Nephron (organoid): ENCODE measurements at regions not wholly inside any gene's neighbourhood (a gene's known extent, or its start where the extent isn't known, plus 50 kb on each side); places are given as distances from the start of the nearest gene placed in this dataset.

ENCODE experiments used
- H3K27ac Mint-ChIP-seq, 3 experiments: 2 replicates each; pipeline ENCODE4 v1.8.0; 2020; ENCODE audit warnings: mixed read lengths in 3 of 3, mild to moderate bottlenecking in 2 of 3, moderate library complexity in 1 of 3
- H3K27me3 Mint-ChIP-seq: 2 replicates; pipeline ENCODE4 v1.8.0; 2021; ENCODE audit warnings: low read depth, mild to moderate bottlenecking, moderate library complexity, mixed read lengths
- H3K36me3 Mint-ChIP-seq: 2 replicates; pipeline ENCODE4 v1.8.0; 2020; ENCODE audit warnings: low read depth, mixed read lengths
- H3K4me1 Mint-ChIP-seq: 2 replicates; pipeline ENCODE4 v1.8.0; 2020; ENCODE audit warnings: mixed read lengths
- H3K4me3 Mint-ChIP-seq, 3 experiments: 2 replicates each; pipeline ENCODE4 v1.8.0; 2020; ENCODE audit warnings: mild to moderate bottlenecking in 3 of 3, mixed read lengths in 3 of 3, moderate library complexity in 2 of 3
- H3K9me3 Mint-ChIP-seq: 2 replicates; pipeline ENCODE4 v1.8.0; 2020; ENCODE audit warnings: mixed read lengths
- CTCF ChIP-seq, 3 experiments: fragments of 200-600 bp; sonication (generic); IDR thresholded peaks; one replicate each; pipeline ENCODE4 v1.5.0; 2021; ENCODE audit warnings: antibody characterized with exemption in 3 of 3; ENCODE audit not compliant: unreplicated experiment in 3 of 3

DNA sequence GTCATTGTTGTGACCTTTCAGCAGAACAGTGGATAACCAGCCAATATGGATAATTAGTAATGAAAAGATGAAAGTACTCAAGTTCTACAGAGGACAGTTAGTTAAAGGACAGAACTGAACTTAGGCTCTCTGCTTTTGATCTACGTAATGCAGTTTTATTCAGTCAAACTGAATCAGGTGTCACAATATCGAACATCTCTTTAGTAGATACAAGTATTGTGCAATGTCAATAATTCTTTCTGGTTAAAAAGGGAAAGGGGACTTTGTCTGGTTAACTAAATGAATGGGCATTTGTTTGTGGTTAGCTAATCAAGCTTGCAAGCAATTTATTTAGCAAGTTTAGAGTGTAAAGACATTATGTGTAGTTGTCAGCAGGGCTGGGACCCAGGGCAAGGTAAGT is 562.2 kb upstream of the PTBP2 start:
- Mint-ChIP-seq H3K4me1 (no peaks in the 10 kb centered on the region), H3K4me3 (no peak overlapping the region), H3K36me3 (no peaks in the 10 kb centered on the region), H3K9me3 (peaks cover 14% of the 10 kb centered on the region), H3K27me3 (no peaks in the 10 kb centered on the region), H3K27ac (no peak overlapping the region)
- TF ChIP-seq CTCF (IDR thresholded peaks at IDR 0.05; ENCODE audit: unreplicated experiment in 3 of 3): no peak

DNA sequence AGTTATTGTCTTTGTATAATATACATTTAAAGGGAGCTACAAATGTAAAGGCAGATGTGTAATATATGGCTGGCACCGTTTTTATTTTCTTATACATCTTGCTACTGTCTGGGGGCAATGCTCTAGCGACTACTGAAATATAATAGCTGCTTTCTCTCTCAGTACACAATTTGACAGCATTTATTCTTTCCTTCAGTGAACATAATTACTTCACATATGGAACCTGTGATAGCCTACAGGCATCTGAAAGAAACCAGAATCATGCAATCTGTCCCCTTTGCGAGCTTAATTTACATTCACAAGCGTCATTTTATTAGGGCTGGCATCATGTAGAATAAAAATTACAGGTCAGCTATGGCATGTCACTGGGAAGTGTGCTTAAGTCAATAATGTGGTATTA is 557.5 kb upstream of the PTBP2 start:
- no peaks in the 10 kb centered on the region for H3K36me3 Mint-ChIP-seq
- no peak overlapping the region for H3K27ac Mint-ChIP-seq
- H3K4me1 Mint-ChIP-seq: no peaks in the 10 kb centered on the region
- no peaks in the 10 kb centered on the region for H3K27me3 Mint-ChIP-seq
- H3K4me3 Mint-ChIP-seq: no peak overlapping the region
- H3K9me3 Mint-ChIP-seq: peaks cover 9% of the 10 kb centered on the region
- TF ChIP-seq CTCF (IDR thresholded peaks at IDR 0.05; ENCODE audit: unreplicated experiment in 3 of 3): no peak

DNA sequence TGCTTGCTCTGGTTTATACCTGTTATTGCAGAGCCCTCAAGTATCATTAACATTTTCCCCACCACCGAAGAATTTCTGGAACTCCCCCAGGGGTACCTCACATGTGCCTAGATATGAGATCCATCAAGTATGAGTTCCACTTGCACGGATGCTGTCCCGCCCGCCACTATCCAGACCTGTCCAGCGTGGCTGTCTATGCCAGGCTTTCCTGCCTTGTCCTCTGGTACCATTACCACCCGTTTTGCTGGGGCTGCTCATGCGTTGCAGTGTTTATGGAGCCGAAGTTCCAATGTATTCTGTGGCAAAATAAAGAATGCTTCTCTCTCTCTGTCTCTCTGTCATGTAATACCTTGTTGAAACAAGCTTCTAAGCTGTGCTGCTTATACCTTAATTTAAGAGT is 543.5 kb upstream of the PTBP2 start:
- Mint-ChIP-seq H3K9me3 (no peaks in the 10 kb centered on the region), H3K4me3 (no peak overlapping the region), H3K27me3 (no peaks in the 10 kb centered on the region), H3K4me1 (no peaks in the 10 kb centered on the region), H3K27ac (no peak overlapping the region), H3K36me3 (no peaks in the 10 kb centered on the region)
- TF ChIP-seq CTCF (IDR thresholded peaks at IDR 0.05; ENCODE audit: unreplicated experiment in 3 of 3): no peak

DNA sequence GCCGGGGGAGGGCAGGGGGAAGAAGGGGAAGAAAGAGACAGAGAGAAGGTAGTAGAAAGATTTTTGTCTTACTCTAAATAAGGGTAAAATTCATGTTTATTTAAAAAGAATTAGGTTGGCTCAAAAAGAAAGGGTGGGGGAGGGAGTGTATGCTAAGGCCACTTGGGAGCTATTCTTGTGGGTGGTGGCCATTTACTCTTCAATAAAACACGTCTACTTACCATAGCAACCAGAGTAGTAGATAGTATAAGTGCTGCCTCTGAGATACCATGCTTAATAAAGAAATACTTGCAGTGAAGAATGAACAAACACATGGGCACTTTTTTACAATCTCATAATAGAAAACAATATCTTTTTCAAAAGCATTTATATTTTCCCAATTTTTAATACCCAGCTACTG is 538.1 kb upstream of the PTBP2 start:
- no peak overlapping the region for H3K27ac Mint-ChIP-seq
- no peak overlapping the region for H3K4me3 Mint-ChIP-seq
- H3K9me3 Mint-ChIP-seq: no peaks in the 10 kb centered on the region
- no peaks in the 10 kb centered on the region for H3K36me3 Mint-ChIP-seq
- no peaks in the 10 kb centered on the region for H3K4me1 Mint-ChIP-seq
- no peak for TF ChIP-seq CTCF (IDR thresholded peaks at IDR 0.05; ENCODE audit: unreplicated experiment in 3 of 3)
- no peaks in the 10 kb centered on the region for H3K27me3 Mint-ChIP-seq

DNA sequence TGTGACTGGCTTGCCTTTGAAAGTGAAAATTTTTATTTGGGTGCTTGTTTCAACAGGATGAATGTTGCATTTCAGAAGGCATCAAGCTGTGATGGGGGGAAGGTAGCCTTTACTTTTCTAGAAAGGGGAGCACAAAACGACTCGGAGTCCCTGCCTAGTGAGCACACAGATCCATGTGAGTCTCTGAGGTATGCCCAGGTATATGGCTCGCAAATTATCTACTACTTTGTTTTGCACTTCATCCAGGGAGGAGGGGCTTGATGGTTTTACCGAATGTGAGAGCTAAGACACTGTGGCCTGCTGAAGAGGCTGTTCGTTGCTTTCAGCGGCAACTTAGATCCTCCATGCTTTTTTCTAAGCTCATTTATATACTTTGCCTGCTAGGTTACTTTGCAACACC is 537.7 kb upstream of the PTBP2 start:
- Mint-ChIP-seq H3K27me3 (no peaks in the 10 kb centered on the region), H3K27ac (no peak overlapping the region), H3K4me1 (no peaks in the 10 kb centered on the region), H3K9me3 (peaks cover 2% of the 10 kb centered on the region), H3K36me3 (no peaks in the 10 kb centered on the region), H3K4me3 (no peak overlapping the region)
- no peak for TF ChIP-seq CTCF (IDR thresholded peaks at IDR 0.05; ENCODE audit: unreplicated experiment in 3 of 3)

DNA sequence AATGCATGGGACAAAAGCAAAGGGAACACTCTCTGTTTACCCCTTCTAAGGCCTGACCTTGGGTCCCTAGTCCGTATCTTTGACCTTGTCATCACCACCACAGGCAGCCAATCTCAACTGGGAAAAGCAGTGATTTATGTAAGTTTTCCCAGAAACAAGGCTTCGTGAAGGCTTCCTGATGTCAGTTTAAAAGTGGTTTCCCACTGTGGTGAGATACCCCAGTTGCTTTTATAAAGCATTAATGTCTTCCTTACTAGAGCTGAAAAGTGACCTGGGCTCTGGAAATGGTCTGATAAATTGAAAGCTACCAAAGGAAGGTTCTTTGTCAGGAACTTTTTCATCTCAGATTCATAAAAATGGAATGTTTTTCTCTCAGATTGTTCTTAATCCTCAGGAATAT is 536.4 kb upstream of the PTBP2 start:
- H3K36me3 Mint-ChIP-seq: no peaks in the 10 kb centered on the region
- H3K9me3 Mint-ChIP-seq: peaks cover 5% of the 10 kb centered on the region
- no peaks in the 10 kb centered on the region for H3K4me1 Mint-ChIP-seq
- TF ChIP-seq CTCF (IDR thresholded peaks at IDR 0.05; ENCODE audit: unreplicated experiment in 3 of 3): no peak
- H3K27ac Mint-ChIP-seq: no peak overlapping the region
- no peaks in the 10 kb centered on the region for H3K27me3 Mint-ChIP-seq
- no peak overlapping the region for H3K4me3 Mint-ChIP-seq
